Small intestine (tissue), 7 donors: ENCODE measurements at regions not wholly inside any gene's neighbourhood (a gene's known extent, or its start where the extent isn't known, plus 50 kb on each side); places are given as distances from the start of the nearest gene placed in this dataset.
A peak's percentile ranks its signal among the peaks of the same experiment; 100 is the strongest.

Experiments used
- DNase-seq, 2 donors: peaks; one replicate each; pipeline versions ENCODE4 v3.0.0 to v3.0.0-alpha.2; 2013
- FAIRE-seq: peaks from 2 replicates; lab custom pipeline; 2012; peaks lifted over from hg19 to GRCh38; lab: Jason Lieb, UNC
- H3K27ac ChIP-seq, 3 donors: one replicate each; pipeline ENCODE4 v1.5.1; 2013; ENCODE audit warnings: low read length in 2 of 3, mild to moderate bottlenecking in 2 of 3, control low read depth in 1 of 3, inconsistent platforms in 1 of 3, low read depth in 1 of 3, moderate library complexity in 1 of 3
- H3K27me3 ChIP-seq, 3 donors: one replicate each; pipeline ENCODE4 v1.6.1; 2013; ENCODE audit warnings: low read length in 3 of 3, inconsistent platforms in 1 of 3; ENCODE audit not compliant: control insufficient read depth in 3 of 3, insufficient read depth in 3 of 3
- H3K36me3 ChIP-seq, 3 donors: one replicate each; pipeline ENCODE4 v1.6.1; 2013; ENCODE audit warnings: low read length in 3 of 3, inconsistent platforms in 1 of 3, low read depth in 1 of 3, mild to moderate bottlenecking in 1 of 3, moderate library complexity in 1 of 3; ENCODE audit not compliant: control insufficient read depth in 3 of 3, insufficient read depth in 2 of 3
- H3K4me1 ChIP-seq, 3 donors: one replicate each; pipeline ENCODE4 v1.6.1; 2013; ENCODE audit warnings: low read length in 2 of 3, inconsistent platforms in 1 of 3, low read depth in 1 of 3, mild to moderate bottlenecking in 1 of 3, moderate library complexity in 1 of 3; ENCODE audit not compliant: control insufficient read depth in 3 of 3, insufficient read depth in 2 of 3
- H3K4me3 ChIP-seq, 3 donors: one replicate each; pipeline ENCODE4 v1.5.1; 2013; ENCODE audit warnings: low read length in 3 of 3, control low read depth in 1 of 3, inconsistent platforms in 1 of 3, low read depth in 1 of 3, mild to moderate bottlenecking in 1 of 3, moderate library complexity in 1 of 3
- H3K9me3 ChIP-seq, 2 donors: one replicate each; pipeline ENCODE4 v1.6.1; 2013; ENCODE audit warnings: low read depth in 1 of 2, low read length in 1 of 2; ENCODE audit not compliant: control insufficient read depth in 2 of 2, insufficient read depth in 1 of 2
- WGBS, 3 donors: extraction: QIAGEN DNeasy Blood & Tissue Kit; methylation state at CpG; one replicate each; pipeline ENCODE4 v1.1.7; 2013; 5-methylcytosine and 5-hydroxymethylcytosine counted together
- donor health status: healthy with polysubstance abuse.
- donor health status: control.
- donor health status: control.
- donor health status: Bipolar disorder and iron deficiency.
- donor health status: healthy.

- WGBS, 3 donors = 82 to 95% (median 90%) methylated on average over 2 of the region's 2 CpGs
- no peak for DNase-seq
- H3K4me1 ChIP-seq = no peaks in the 10 kb centered on the region
- H3K36me3 ChIP-seq = no peaks in the 10 kb centered on the region
- FAIRE-seq = no peak
- no peaks in the 10 kb centered on the region for H3K9me3 ChIP-seq
- H3K27me3 ChIP-seq = no peaks in the 10 kb centered on the region
- H3K4me3 ChIP-seq = no peak overlapping the region
- no peak overlapping the region for H3K27ac ChIP-seq
Observed at GRCh38 chr2:181242262-181242661, 214.9 kb upstream of the ITGA4 start.

GRCh38 chr2:181243319-181243718, 213.9 kb upstream of the ITGA4 start:
- Histone ChIP-seq H3K27ac (no peak overlapping the region), H3K4me1 (no peaks in the 10 kb centered on the region), H3K9me3 (no peaks in the 10 kb centered on the region), H3K27me3 (no peaks in the 10 kb centered on the region), H3K4me3 (no peak overlapping the region), H3K36me3 (no peaks in the 10 kb centered on the region)
- FAIRE-seq (no peak), DNase-seq (no peak)

- Histone ChIP-seq H3K9me3 (no peaks in the 10 kb centered on the region), H3K27me3 (no peaks in the 10 kb centered on the region), H3K4me1 (no peaks in the 10 kb centered on the region), H3K4me3 (no peak overlapping the region), H3K27ac (no peak overlapping the region), H3K36me3 (no peaks in the 10 kb centered on the region)
- DNase-seq = peak in 1 of 2 donors; percentile 7
- 76 to 91% (median 90%) methylated on average over 1 of the region's 1 CpG for WGBS, 3 donors
- FAIRE-seq = no peak
Observed at GRCh38 chr2:181250691-181251090, 206.5 kb upstream of the ITGA4 start.

GRCh38 chr2:181252262-181253148, 204.7 kb upstream of the ITGA4 start:
- H3K4me1 ChIP-seq = no peaks in the 10 kb centered on the region
- H3K36me3 ChIP-seq = no peaks in the 10 kb centered on the region
- 66 to 81% (median 71%) methylated on average over 5 of the region's 5 CpGs for WGBS, 3 donors
- FAIRE-seq (no peak), DNase-seq (no peak)
- no peaks in the 10 kb centered on the region for H3K27me3 ChIP-seq
- no peak overlapping the region for H3K4me3 ChIP-seq
- H3K9me3 ChIP-seq = no peaks in the 10 kb centered on the region
- H3K27ac ChIP-seq = no peak overlapping the region

GRCh38 chr2:181253438-181253837, 203.7 kb upstream of the ITGA4 start:
- FAIRE-seq (no peak), DNase-seq (no peak)
- no peaks in the 10 kb centered on the region for H3K36me3 ChIP-seq
- no peaks in the 10 kb centered on the region for H3K9me3 ChIP-seq
- WGBS, 3 donors = 85 to 100% (median 91%) methylated on average over 3 of the region's 3 CpGs
- no peaks in the 10 kb centered on the region for H3K4me1 ChIP-seq
- no peaks in the 10 kb centered on the region for H3K27me3 ChIP-seq
- no peak overlapping the region for H3K27ac ChIP-seq
- H3K4me3 ChIP-seq = no peak overlapping the region

GRCh38 chr2:181255651-181256050, 201.5 kb upstream of the ITGA4 start:
- DNase-seq (no peak), FAIRE-seq (no peak)
- 53 to 62% (median 59%) methylated on average over 1 of the region's 1 CpG for WGBS, 3 donors
- no peaks in the 10 kb centered on the region for H3K4me1 ChIP-seq
- H3K4me3 ChIP-seq = no peak overlapping the region
- H3K27ac ChIP-seq = no peak overlapping the region
- no peaks in the 10 kb centered on the region for H3K27me3 ChIP-seq
- H3K36me3 ChIP-seq = no peaks in the 10 kb centered on the region
- no peaks in the 10 kb centered on the region for H3K9me3 ChIP-seq

- Histone ChIP-seq H3K27ac (no peak overlapping the region), H3K9me3 (no peaks in the 10 kb centered on the region), H3K27me3 (no peaks in the 10 kb centered on the region), H3K4me1 (no peaks in the 10 kb centered on the region), H3K4me3 (no peak overlapping the region), H3K36me3 (no peaks in the 10 kb centered on the region)
- FAIRE-seq (no peak), DNase-seq (peak in 1 of 2 donors; percentile 24)
- 19 to 59% (median 40%) methylated on average over 2 of the region's 2 CpGs for WGBS, 3 donors
Observed at GRCh38 chr2:181258720-181259119, 198.5 kb upstream of the ITGA4 start.

- no peaks in the 10 kb centered on the region for H3K27me3 ChIP-seq
- no peaks in the 10 kb centered on the region for H3K4me1 ChIP-seq
- FAIRE-seq (no peak), DNase-seq (no peak)
- H3K36me3 ChIP-seq = no peaks in the 10 kb centered on the region
- H3K4me3 ChIP-seq = no peak overlapping the region
- no peak overlapping the region for H3K27ac ChIP-seq
- no peaks in the 10 kb centered on the region for H3K9me3 ChIP-seq
Observed at GRCh38 chr2:181262782-181263181, 194.4 kb upstream of the ITGA4 start.

GRCh38 chr2:181264001-181264400, 193.2 kb upstream of the ITGA4 start:
- Histone ChIP-seq H3K27me3 (no peaks in the 10 kb centered on the region), H3K4me1 (no peaks in the 10 kb centered on the region), H3K27ac (no peak overlapping the region), H3K9me3 (no peaks in the 10 kb centered on the region), H3K4me3 (no peak overlapping the region), H3K36me3 (no peaks in the 10 kb centered on the region)
- DNase-seq = no peak
- 10 to 51% (median 47%) methylated on average over 1 of the region's 1 CpG for WGBS, 3 donors
- FAIRE-seq = no peak
